GM21619 (cell line): ENCODE measurements at regions not wholly inside any gene's neighbourhood (a gene's known extent, or its start where the extent isn't known, plus 50 kb on each side); places are given as distances from the start of the nearest gene placed in this dataset.
A peak's percentile ranks its signal among the peaks of the same experiment; 100 is the strongest.
"Not testable (repeated sequence)": the region's sequence is repeated elsewhere in the genome, so short reads cannot be mapped to it uniquely, and the experiment has no call there.

Experiments used
- ATAC-seq: cut with Tn5 transposase; IDR thresholded peaks from one replicate; pipeline ENCODE4 v1.9.1; 2021; ENCODE audit not compliant: unreplicated experiment

DNA sequence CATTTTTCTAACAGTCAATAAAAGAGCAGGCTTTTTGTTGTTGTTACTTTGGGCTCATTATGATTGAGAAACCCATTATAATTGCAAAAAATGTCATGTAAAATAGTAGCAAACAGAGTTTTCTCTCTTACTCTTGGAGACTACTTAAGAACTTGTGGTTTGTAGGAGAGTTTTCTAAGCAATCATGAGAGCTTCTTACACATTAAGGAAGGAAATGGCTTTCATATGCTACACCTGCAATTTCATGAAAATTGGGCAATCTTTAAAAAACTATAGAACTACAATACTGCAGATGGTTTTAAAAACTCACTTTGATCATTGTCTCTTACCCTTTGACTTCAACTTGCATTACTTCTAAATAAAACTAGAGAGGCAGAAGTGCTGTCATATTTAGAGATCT lies 701.8 kb downstream of the ZPLD1 start:
- ATAC-seq: no peak

- ATAC-seq: no peak
These were observed 703.0 kb downstream of the ZPLD1 start for GRCh38 chr3:103137830-103138229.

DNA sequence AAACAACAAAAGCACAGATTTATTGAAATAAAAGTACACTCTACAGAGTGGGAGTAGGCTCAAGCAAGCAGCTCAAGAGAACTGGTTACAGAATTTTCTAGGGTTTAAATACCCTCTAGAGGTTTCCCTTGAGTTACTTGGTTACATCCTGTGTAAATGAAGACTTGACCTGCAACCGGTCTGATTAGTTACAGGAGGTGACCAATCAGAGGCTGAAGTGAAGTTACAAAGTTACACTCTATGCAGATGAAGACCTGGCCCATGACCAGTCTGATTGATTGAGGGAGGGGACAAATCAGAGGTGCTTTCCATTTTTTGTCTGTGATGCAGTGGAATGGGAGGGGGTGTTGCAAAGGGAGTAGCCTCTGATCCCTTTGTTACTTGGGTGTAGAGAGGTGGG lies 723.4 kb downstream of the ZPLD1 start:
- ATAC-seq: no peak

GRCh38 chr3:103166890-103167289 lies 732.1 kb downstream of the ZPLD1 start:
- ATAC-seq: no peak

- no peak for ATAC-seq
These were observed 733.0 kb downstream of the ZPLD1 start for GRCh38 chr3:103167850-103168249.

- no peak for ATAC-seq
These were observed 734.5 kb downstream of the ZPLD1 start for GRCh38 chr3:103169289-103169688.

DNA sequence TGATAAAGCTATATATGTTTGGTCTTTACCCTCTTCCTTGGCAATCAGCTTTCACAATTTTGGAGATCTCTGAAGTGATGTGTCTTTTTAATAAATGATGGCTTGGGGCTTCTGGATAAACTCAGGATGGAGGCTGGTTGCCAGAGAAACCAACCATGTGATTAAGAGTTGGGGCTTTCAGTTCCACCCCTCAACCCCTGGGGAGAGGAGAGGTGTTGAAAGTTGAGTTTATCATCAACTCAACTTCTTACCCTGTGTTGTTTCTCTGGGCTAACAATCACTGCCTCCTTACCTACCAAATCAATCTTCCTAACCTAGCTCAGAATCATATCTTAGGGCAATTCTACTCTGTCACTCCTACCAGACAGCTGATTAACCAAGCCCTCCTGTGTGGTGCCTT lies 735.8 kb downstream of the ZPLD1 start:
- ATAC-seq: peak; percentile 73

GRCh38 chr3:103173940-103174339 lies 739.1 kb downstream of the ZPLD1 start:
- no peak for ATAC-seq

DNA sequence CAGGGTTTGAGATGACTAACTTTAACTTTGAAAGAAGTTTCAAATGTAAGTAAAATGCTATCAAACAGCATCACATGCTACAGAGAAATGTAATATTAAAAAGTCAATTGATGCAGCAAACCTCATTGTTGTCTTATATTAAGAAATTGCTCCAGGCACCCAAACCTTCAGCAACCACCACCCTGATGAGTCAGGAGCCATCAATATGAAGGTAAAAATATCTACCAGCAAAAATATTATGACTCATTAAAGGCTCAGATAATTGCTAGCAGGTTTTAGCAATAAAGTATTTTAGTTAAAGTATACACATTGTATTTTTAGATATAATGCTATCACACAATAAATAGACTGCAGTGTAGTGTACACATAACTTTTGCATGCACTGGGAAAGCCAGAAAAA lies 746.3 kb downstream of the ZPLD1 start:
- no peak for ATAC-seq

DNA sequence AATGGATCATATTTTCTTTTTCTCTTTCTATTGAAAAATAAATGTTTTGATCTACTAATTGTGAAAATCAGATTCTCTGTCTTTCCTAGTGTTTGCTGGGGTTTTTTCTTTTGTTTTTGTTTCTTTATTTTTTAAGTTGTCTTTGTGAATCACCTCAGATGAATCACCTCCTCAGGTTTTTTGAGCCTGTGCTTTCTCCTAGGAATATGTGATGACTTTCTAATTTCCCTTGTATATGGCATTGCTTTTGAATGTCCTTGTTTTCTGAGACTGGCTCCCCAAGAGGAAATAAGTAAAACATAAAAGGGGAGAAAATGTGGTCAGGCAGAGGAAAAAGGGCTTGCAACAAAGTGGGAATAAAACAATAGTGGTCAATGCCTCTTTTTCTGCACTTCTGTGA lies 750.0 kb downstream of the ZPLD1 start:
- ATAC-seq: no peak

DNA sequence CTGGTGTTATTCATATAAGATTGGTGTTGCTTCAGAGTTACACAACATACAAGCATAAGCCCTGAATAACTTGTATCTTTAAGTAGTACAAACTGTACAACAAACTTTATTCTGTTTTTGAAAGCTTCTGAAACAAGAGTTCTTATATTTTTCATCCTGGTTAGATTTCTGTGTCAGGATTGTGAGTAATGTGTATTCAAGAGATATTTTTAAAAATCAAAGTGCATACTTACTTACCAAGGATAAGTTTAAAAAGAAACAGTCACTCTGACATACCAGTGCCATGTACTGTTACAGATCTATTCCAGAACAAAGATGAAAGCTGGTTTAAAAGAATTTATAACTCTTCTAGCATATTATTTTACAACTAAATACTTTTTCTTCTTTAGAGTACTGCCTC lies 755.1 kb downstream of the ZPLD1 start:
- no peak for ATAC-seq

GRCh38 chr3:103195216-103195615 lies 760.4 kb downstream of the ZPLD1 start:
- no peak for ATAC-seq

DNA sequence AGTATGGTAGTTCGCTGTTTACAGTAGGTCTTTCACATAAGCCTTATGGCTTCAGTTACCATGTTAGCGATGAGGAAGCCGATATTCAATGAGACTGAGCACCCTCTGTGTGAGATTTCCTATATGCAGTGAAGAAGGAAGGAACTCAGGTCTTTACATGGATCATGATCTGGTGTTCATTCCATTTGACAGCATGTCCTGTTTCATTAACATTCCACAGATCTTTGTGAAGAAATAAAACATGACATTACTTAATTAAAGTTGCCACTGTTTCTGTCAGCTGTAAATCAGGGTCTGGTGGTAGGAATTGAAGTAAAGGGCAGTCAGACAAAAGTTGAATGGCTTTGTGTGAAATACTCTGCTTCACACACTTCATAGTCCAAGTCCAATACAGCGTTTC lies 768.6 kb downstream of the ZPLD1 start:
- no peak for ATAC-seq

- ATAC-seq: no peak
These were observed 775.8 kb downstream of the ZPLD1 start for GRCh38 chr3:103210583-103210982.

GRCh38 chr3:103218146-103218545 lies 783.3 kb downstream of the ZPLD1 start:
- ATAC-seq: peak; percentile 100

DNA sequence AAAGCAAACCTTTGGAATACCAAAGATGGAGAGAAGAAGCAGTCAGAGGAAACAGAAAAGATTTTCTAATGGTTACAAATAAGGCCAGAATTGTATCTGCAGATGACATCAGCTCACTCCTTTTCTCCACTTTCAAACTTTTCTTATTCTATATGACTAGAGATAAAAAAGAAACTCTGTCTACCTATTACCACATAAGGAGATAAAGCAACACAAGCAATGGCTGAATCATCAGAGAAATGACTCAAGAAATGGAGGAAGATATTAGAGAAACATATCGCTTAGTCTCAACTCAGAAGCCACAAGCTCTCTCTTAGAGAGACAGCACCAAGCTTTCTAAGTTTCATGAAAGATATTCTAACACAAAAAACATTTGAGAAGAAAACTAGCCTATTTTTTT lies 784.0 kb downstream of the ZPLD1 start:
- ATAC-seq: peak; percentile 7

GRCh38 chr3:103227651-103228050 lies 792.8 kb downstream of the ZPLD1 start:
- no peak for ATAC-seq

DNA sequence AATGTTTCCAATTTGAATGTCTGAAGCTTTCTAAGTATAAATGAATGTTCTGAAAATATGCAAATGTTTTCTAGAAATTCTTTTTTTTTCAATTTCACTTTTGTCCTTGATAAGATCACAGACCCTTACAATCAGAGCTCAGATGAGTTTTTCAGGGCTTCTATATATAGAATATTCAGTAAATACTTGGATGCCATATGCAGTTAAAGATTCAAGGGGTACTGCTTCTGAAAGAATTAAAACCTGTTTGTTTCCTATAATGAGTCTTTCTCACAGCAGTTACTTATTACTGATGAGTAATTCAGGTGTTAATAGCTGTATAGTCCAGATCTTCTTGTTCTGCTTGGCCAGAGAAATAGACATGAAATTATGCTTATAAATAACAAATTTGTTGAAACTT lies 812.6 kb downstream of the ZPLD1 start:
- no peak for ATAC-seq

- not testable (repeated sequence) for ATAC-seq
These were observed 820.0 kb downstream of the ZPLD1 start for GRCh38 chr3:103254827-103255226.

- ATAC-seq: no peak
These were observed 834.5 kb downstream of the ZPLD1 start for GRCh38 chr3:103269287-103269686.

- no peak for ATAC-seq
These were observed 836.8 kb downstream of the ZPLD1 start for GRCh38 chr3:103271575-103271974.

- no peak for ATAC-seq
These were observed 861.3 kb downstream of the ZPLD1 start for GRCh38 chr3:103295974-103296570.

- not testable (repeated sequence) for ATAC-seq
These were observed 862.7 kb downstream of the ZPLD1 start for GRCh38 chr3:103297502-103297901.

- no peak for ATAC-seq
These were observed 871.3 kb downstream of the ZPLD1 start for GRCh38 chr3:103306104-103306503.
